Stimulated activated CD8-positive, alpha-beta memory T cell treated with anti-CD3 and anti-CD28 coated beads, Interleukin-4, amount 100 ng/mL, for 24 hours (primary cell): ENCODE measurements at regions not wholly inside any gene's neighbourhood (a gene's known extent, or its start where the extent isn't known, plus 50 kb on each side); places are given as distances from the start of the nearest gene placed in this dataset.
A peak's percentile ranks its signal among the peaks of the same experiment; 100 is the strongest.
"Not testable (repeated sequence)": the region's sequence is repeated elsewhere in the genome, so short reads cannot be mapped to it uniquely, and the experiment has no call there.

Source experiments
- DNase-seq: peaks from one replicate; pipeline ENCODE4 v3.0.0-alpha.2; 2020; ENCODE audit warnings: low read depth

GRCh38 chr17:68097161-68097805, 61.7 kb downstream of the KPNA2 start:
- no peak for DNase-seq

- not testable (repeated sequence) for DNase-seq
These were observed 63.8 kb downstream of the KPNA2 start for GRCh38 chr17:68099341-68099753.

- no peak for DNase-seq
These were observed 64.6 kb downstream of the KPNA2 start for GRCh38 chr17:68100000-68100641.

- peak; percentile 58 for DNase-seq
These were observed 65.8 kb downstream of the KPNA2 start for GRCh38 chr17:68101075-68101986.

- peak; percentile 19 for DNase-seq
These were observed 66.4 kb downstream of the KPNA2 start for GRCh38 chr17:68101987-68102314.

- DNase-seq, result no peak
These were observed 66.8 kb downstream of the KPNA2 start for GRCh38 chr17:68102318-68102758.

GRCh38 chr17:68103148-68103547, 67.6 kb downstream of the KPNA2 start:
- DNase-seq, result no peak

- no peak for DNase-seq
These were observed 70.5 kb downstream of the KPNA2 start for GRCh38 chr17:68106085-68106484.

GRCh38 chr17:68107373-68107772, 71.8 kb downstream of the KPNA2 start:
- DNase-seq, result no peak

- no peak for DNase-seq
These were observed 72.9 kb downstream of the KPNA2 start for GRCh38 chr17:68108313-68109000.

GRCh38 chr17:68109404-68109803, 73.9 kb downstream of the KPNA2 start:
- not testable (repeated sequence) for DNase-seq

GRCh38 chr17:68116211-68116610, 80.7 kb downstream of the KPNA2 start:
- not testable (repeated sequence) for DNase-seq

- DNase-seq, result no peak
These were observed 87.1 kb downstream of the KPNA2 start for GRCh38 chr17:68122587-68122986.

GRCh38 chr17:68125111-68125870, 89.8 kb downstream of the KPNA2 start:
- DNase-seq, result no peak

- DNase-seq, result no peak
These were observed 92.4 kb downstream of the KPNA2 start for GRCh38 chr17:68127914-68128313.

GRCh38 chr17:68131456-68131855, 95.9 kb downstream of the KPNA2 start:
- no peak for DNase-seq

- DNase-seq, result no peak
These were observed 98.0 kb downstream of the KPNA2 start for GRCh38 chr17:68133346-68134045.

- DNase-seq, result no peak
These were observed 98.6 kb downstream of the KPNA2 start for GRCh38 chr17:68134046-68134637.

- DNase-seq, result no peak
These were observed 99.2 kb downstream of the KPNA2 start for GRCh38 chr17:68134731-68135130.

- DNase-seq, result no peak
These were observed 99.8 kb downstream of the KPNA2 start for GRCh38 chr17:68135141-68135887.
